H9 (cell line): ENCODE measurements at regions not wholly inside any gene's neighbourhood (a gene's known extent, or its start where the extent isn't known, plus 50 kb on each side); places are given as distances from the start of the nearest gene placed in this dataset.

Source experiments
- DNase-seq: peaks from one replicate; pipeline ENCODE4 v3.0.0-alpha.2; 2017
- H2AFZ ChIP-seq: one replicate; pipeline ENCODE4 v1.6.1; 2013; ENCODE audit warnings: mild to moderate bottlenecking, low read length, control low read depth, moderate library complexity
- H2AK5ac ChIP-seq: 2 replicates; pipeline ENCODE4 v1.6.1; 2013; ENCODE audit warnings: low read length, control low read depth, mixed read lengths; ENCODE audit not compliant: insufficient read length
- H2BK120ac ChIP-seq: one replicate; pipeline ENCODE4 v1.6.1; 2013; ENCODE audit warnings: low read depth, mild to moderate bottlenecking, low read length, control low read depth, inconsistent platforms; ENCODE audit not compliant: poor library complexity, severe bottlenecking
- H2BK12ac ChIP-seq: 2 replicates; pipeline ENCODE4 v1.6.1; 2013; ENCODE audit warnings: low read length, control low read depth, mixed read lengths, low read depth; ENCODE audit not compliant: insufficient read length
- H2BK15ac ChIP-seq: 2 replicates; pipeline ENCODE4 v1.6.1; 2013; ENCODE audit warnings: low read depth, low read length, control low read depth
- H2BK20ac ChIP-seq: one replicate; pipeline ENCODE4 v1.6.1; 2013; ENCODE audit warnings: low read depth, mild to moderate bottlenecking, low read length, control low read depth, inconsistent platforms; ENCODE audit not compliant: poor library complexity, severe bottlenecking
- H2BK5ac ChIP-seq: 2 replicates; pipeline ENCODE4 v1.6.1; 2013; ENCODE audit warnings: low read length, control low read depth, mixed read lengths; ENCODE audit not compliant: insufficient read length
- H3K14ac ChIP-seq: 2 replicates; pipeline ENCODE4 v1.6.1; 2013; ENCODE audit warnings: low read length, control low read depth; ENCODE audit not compliant: insufficient read depth
- H3K18ac ChIP-seq: 2 replicates; pipeline ENCODE4 v1.6.1; 2013; ENCODE audit warnings: low read depth, mild to moderate bottlenecking, mixed read lengths, low read length, control low read depth; ENCODE audit not compliant: insufficient read length
- H3K23ac ChIP-seq: 2 replicates; pipeline ENCODE4 v1.6.1; 2013; ENCODE audit warnings: low read length, control low read depth, mixed read lengths, low read depth; ENCODE audit not compliant: insufficient read length
- H3K23me2 ChIP-seq: 2 replicates; pipeline ENCODE4 v1.6.1; 2013; ENCODE audit warnings: low read depth, mild to moderate bottlenecking, mixed read lengths, low read length, control low read depth; ENCODE audit not compliant: insufficient read length, poor library complexity, severe bottlenecking
- H3K27ac ChIP-seq: 2 replicates; pipeline ENCODE4 v1.5.1; 2013; ENCODE audit warnings: low read length, control low read depth, mixed read lengths, low read depth; ENCODE audit not compliant: insufficient read length
- H3K27me3 ChIP-seq: 2 replicates; pipeline ENCODE4 v1.6.1; 2013; ENCODE audit warnings: low read length, control low read depth, inconsistent platforms; ENCODE audit not compliant: insufficient read depth
- H3K4ac ChIP-seq: 2 replicates; pipeline ENCODE4 v1.6.1; 2013; ENCODE audit warnings: low read depth, mild to moderate bottlenecking, control low read depth, inconsistent platforms, low read length, moderate library complexity
- H3K4me1 ChIP-seq: 2 replicates; pipeline ENCODE4 v1.6.1; 2013; ENCODE audit warnings: low read length, control low read depth, inconsistent platforms; ENCODE audit not compliant: insufficient read depth
- H3K4me2 ChIP-seq: 2 replicates; pipeline ENCODE4 v1.6.1; 2013; ENCODE audit warnings: low read length, control low read depth, mixed read lengths; ENCODE audit not compliant: insufficient read length, insufficient read depth
- H3K56ac ChIP-seq: 2 replicates; pipeline ENCODE4 v1.6.1; 2013; ENCODE audit warnings: low read depth, mild to moderate bottlenecking, mixed read lengths, low read length, control low read depth; ENCODE audit not compliant: insufficient read length
- H3K79me1 ChIP-seq: 2 replicates; pipeline ENCODE4 v1.6.1; 2013; ENCODE audit warnings: low read depth, mild to moderate bottlenecking, moderate library complexity, low read length, control low read depth, inconsistent platforms; ENCODE audit not compliant: insufficient read depth, poor library complexity, severe bottlenecking
- H3K79me2 ChIP-seq: 2 replicates; pipeline ENCODE4 v1.6.1; 2013; ENCODE audit warnings: low read length, control low read depth, inconsistent platforms; ENCODE audit not compliant: insufficient read depth
- H3K9ac ChIP-seq: 2 replicates; pipeline ENCODE4 v1.6.1; 2013; ENCODE audit warnings: low read length, control low read depth, mixed read lengths; ENCODE audit not compliant: insufficient read length; ENCODE audit errors: extremely low read depth
- H3K9me3 ChIP-seq: one replicate; pipeline ENCODE4 v1.6.1; 2013; ENCODE audit warnings: low read depth, low read length, inconsistent platforms; ENCODE audit not compliant: control insufficient read depth
- H3T11ph ChIP-seq: one replicate; pipeline ENCODE4 v1.6.1; 2013; ENCODE audit warnings: mild to moderate bottlenecking, low read length, control low read depth, inconsistent platforms
- H4K20me1 ChIP-seq: one replicate; pipeline ENCODE4 v1.6.1; 2013; ENCODE audit not compliant: control insufficient read depth, insufficient read length, insufficient read depth
- H4K5ac ChIP-seq: 2 replicates; pipeline ENCODE4 v1.6.1; 2013; ENCODE audit warnings: low read depth, mild to moderate bottlenecking, mixed read lengths, low read length, control low read depth; ENCODE audit not compliant: insufficient read length
- H4K8ac ChIP-seq: replicated peaks from 2 replicates; pipeline ENCODE4 v1.6.1; 2013; ENCODE audit warnings: low read length, control low read depth, mixed read lengths, low read depth; ENCODE audit not compliant: insufficient read length
- H4K91ac ChIP-seq: 2 replicates; pipeline ENCODE4 v1.6.1; 2013; ENCODE audit warnings: low read depth, mild to moderate bottlenecking, moderate library complexity, mixed read lengths, low read length, control low read depth; ENCODE audit not compliant: insufficient read length
- H3K27ac Mint-ChIP-seq, 3 experiments: 2 replicates in 2 of 3; 3 replicates in 1 of 3; pipeline ENCODE4 v1.8.0; 2020 to 2021; ENCODE audit warnings: mixed read lengths in 3 of 3, mild to moderate bottlenecking in 1 of 3, moderate library complexity in 1 of 3
- H3K27me3 Mint-ChIP-seq: 2 replicates; pipeline ENCODE4 v1.8.0; 2021; ENCODE audit warnings: low read depth, mild to moderate bottlenecking, moderate library complexity, mixed read lengths
- H3K36me3 Mint-ChIP-seq, 3 experiments: 2 replicates in 2 of 3; 3 replicates in 1 of 3; pipeline ENCODE4 v1.8.0; 2020 to 2021; ENCODE audit warnings: low read depth in 3 of 3, mixed read lengths in 3 of 3; ENCODE audit not compliant: insufficient read depth in 1 of 3
- H3K4me1 Mint-ChIP-seq, 2 experiments: 2 replicates each; pipeline ENCODE4 v1.8.0; 2020; ENCODE audit warnings: mixed read lengths in 2 of 2
- H3K4me3 Mint-ChIP-seq, 2 experiments: 2 replicates in 1 of 2; 3 replicates in 1 of 2; pipeline ENCODE4 v1.8.0; 2020 to 2021; ENCODE audit warnings: mild to moderate bottlenecking in 2 of 2, mixed read lengths in 2 of 2, moderate library complexity in 1 of 2
- H3K9me3 Mint-ChIP-seq, 2 experiments: 2 replicates in 1 of 2; 3 replicates in 1 of 2; pipeline ENCODE4 v1.8.0; 2020; ENCODE audit warnings: mild to moderate bottlenecking in 2 of 2, mixed read lengths in 2 of 2, moderate library complexity in 1 of 2
- CTCF ChIP-seq: fragments of 200-600 bp; sonication (generic); conservative IDR thresholded peaks from 3 replicates; pipeline ENCODE4 v1.8.0; 2021; ENCODE audit warnings: antibody characterized with exemption, mild to moderate bottlenecking
- WGBS: extraction: QIAGEN DNeasy Blood & Tissue Kit; methylation state at CpG from one replicate; pipeline ENCODE4 v1.1.7; 2013; ENCODE audit warnings: missing lambda C conversion rate, low lambda C conversion rate, mixed read lengths; ENCODE audit not compliant: insufficient read length; ENCODE audit errors: extremely low coverage; 5-methylcytosine and 5-hydroxymethylcytosine counted together

- peaks cover 3 to 7% of the 10 kb centered on the region in 2 experiments for H3K4me1 Mint-ChIP-seq
- Histone ChIP-seq H2BK120ac (no peak overlapping the region), H3K4ac (no peak overlapping the region), H3K9me3 (no peaks in the 10 kb centered on the region), H3K27me3 (no peaks in the 10 kb centered on the region), H4K20me1 (no peaks in the 10 kb centered on the region), H4K5ac (no peak overlapping the region), H3K23me2 (no peaks in the 10 kb centered on the region), H3K27ac (no peak overlapping the region), H3K79me2 (no peaks in the 10 kb centered on the region), H3T11ph (no peak overlapping the region), H2BK20ac (no peak overlapping the region), H3K4me1 (no peaks in the 10 kb centered on the region; the same call in 1 of the 2 replicates), H3K4me2 (no peak overlapping the region), H2AK5ac (no peak overlapping the region), H3K79me1 (no peaks in the 10 kb centered on the region), H3K9ac (no peak overlapping the region), H2AFZ (no peak overlapping the region), H4K8ac (no peak overlapping the region), H2BK15ac (no peak overlapping the region), H2BK5ac (no peak overlapping the region), H2BK12ac (no peak overlapping the region), H3K14ac (no peak overlapping the region), H3K18ac (no peak overlapping the region), H4K91ac (no peak overlapping the region), H3K56ac (no peak overlapping the region), H3K23ac (no peak overlapping the region)
- no peaks in the 10 kb centered on the region for H3K9me3 Mint-ChIP-seq
- H3K27me3 Mint-ChIP-seq: no peaks in the 10 kb centered on the region
- DNase-seq: no peak
- no peak for TF ChIP-seq CTCF
- WGBS: no CpG with 5 or more reads among the region's 3 CpGs
- H3K36me3 Mint-ChIP-seq: no peaks in the 10 kb centered on the region
- no peak overlapping the region for H3K27ac Mint-ChIP-seq
- no peak overlapping the region for H3K4me3 Mint-ChIP-seq
Observed at GRCh38 chr12:61915420-61915819, 344.8 kb upstream of the USP15 start.
